CD14-positive monocyte (primary cell): ENCODE measurements at regions not wholly inside any gene's neighbourhood (a gene's known extent, or its start where the extent isn't known, plus 50 kb on each side); places are given as distances from the start of the nearest gene placed in this dataset.

Experiments
- DNase-seq, 3 donors: peaks; one replicate each; pipeline ENCODE4 v3.0.0-alpha.2; 2011 to 2022
- H2AFZ ChIP-seq: 2 replicates; pipeline ENCODE4 v1.6.0; 2012; ENCODE audit warnings: mild to moderate bottlenecking, low read depth, low read length, inconsistent platforms; ENCODE audit not compliant: insufficient read depth, poor library complexity, severe bottlenecking
- H3K27ac ChIP-seq, 2 donors: 1 replicate in 1 of 2; 2 replicates in 1 of 2; pipeline ENCODE4 v1.5.1; 2012 to 2013; ENCODE audit warnings: low read length in 2 of 2, control low read depth in 1 of 2, inconsistent platforms in 1 of 2, low read depth in 1 of 2, mild to moderate bottlenecking in 1 of 2
- H3K27me3 ChIP-seq, 2 donors: one replicate each; pipeline versions ENCODE4 v1.6.0 to v1.6.1; 2011 to 2013; ENCODE audit warnings: low read length in 2 of 2; ENCODE audit not compliant: control insufficient read depth in 2 of 2, insufficient read depth in 2 of 2
- H3K36me3 ChIP-seq, 2 donors: replicated peaks in 1 of 2; 1 replicate in 1 of 2; 2 replicates in 1 of 2; pipeline versions ENCODE4 v1.5.1 to v1.6.1; 2012 to 2013; ENCODE audit warnings: low read length in 2 of 2, control low read depth in 1 of 2, inconsistent platforms in 1 of 2, mild to moderate bottlenecking in 1 of 2; ENCODE audit not compliant: insufficient read depth in 2 of 2, control insufficient read depth in 1 of 2
- H3K4me1 ChIP-seq, 2 donors: 1 replicate in 1 of 2; 2 replicates in 1 of 2; pipeline versions ENCODE4 v1.5.1 to v1.6.1; 2012 to 2013; ENCODE audit warnings: low read length in 2 of 2, control low read depth in 1 of 2, inconsistent platforms in 1 of 2, mild to moderate bottlenecking in 1 of 2, moderate library complexity in 1 of 2; ENCODE audit not compliant: insufficient read depth in 2 of 2, control insufficient read depth in 1 of 2
- H3K4me2 ChIP-seq: replicated peaks from 2 replicates; pipeline ENCODE3; 2012; ENCODE audit warnings: low read length, moderate library complexity, mild to moderate bottlenecking; ENCODE audit not compliant: poor library complexity, severe bottlenecking; ENCODE audit errors: extremely low read depth
- H3K4me3 ChIP-seq, 3 experiments: fragments of 200-600 bp in 1 of 3; sonication (generic) in 1 of 3; replicated peaks in 1 of 3; 1 replicate in 2 of 3; 2 replicates in 1 of 3; pipeline ENCODE4 v1.5.1; 2011 to 2013; ENCODE audit warnings: low read length in 3 of 3, mild to moderate bottlenecking in 3 of 3, control low read depth in 2 of 3, low read depth in 2 of 3, inconsistent platforms in 1 of 3, moderate library complexity in 1 of 3
- H3K79me2 ChIP-seq: 2 replicates; pipeline ENCODE4 v1.6.0; 2012; ENCODE audit warnings: mild to moderate bottlenecking, control low read depth, inconsistent platforms, low read length, moderate library complexity; ENCODE audit not compliant: insufficient read depth
- H3K9ac ChIP-seq: 2 replicates; pipeline ENCODE4 v1.6.0; 2017; ENCODE audit warnings: low read length, mild to moderate bottlenecking; ENCODE audit not compliant: insufficient read depth, poor library complexity, severe bottlenecking
- H3K9me3 ChIP-seq, 2 donors: replicated peaks in 1 of 2; 1 replicate in 1 of 2; 2 replicates in 1 of 2; pipeline versions ENCODE4 v1.5.1 to v1.6.1; 2012 to 2013; ENCODE audit warnings: low read length in 2 of 2, control low read depth in 1 of 2; ENCODE audit not compliant: control insufficient read depth in 1 of 2, insufficient read depth in 1 of 2
- H4K20me1 ChIP-seq: 2 replicates; pipeline ENCODE4 v1.6.0; 2012; ENCODE audit warnings: mild to moderate bottlenecking, low read length, control low read depth, moderate library complexity; ENCODE audit not compliant: insufficient read depth
- H3K27ac Mint-ChIP-seq, 7 donors: one replicate each; pipeline ENCODE4 v1.8.0; 2020; ENCODE audit warnings: mild to moderate bottlenecking in 7 of 7, mixed read lengths in 7 of 7, moderate library complexity in 6 of 7, inconsistent platforms in 2 of 7
- H3K27me3 Mint-ChIP-seq, 3 donors: one replicate each; pipeline ENCODE4 v1.8.0; 2021 to 2022; ENCODE audit warnings: low read depth in 3 of 3, mild to moderate bottlenecking in 3 of 3, mixed read lengths in 3 of 3, moderate library complexity in 3 of 3, inconsistent platforms in 1 of 3
- H3K36me3 Mint-ChIP-seq, 2 donors: one replicate each; pipeline ENCODE4 v1.8.0; 2020; ENCODE audit warnings: mixed read lengths in 2 of 2, inconsistent platforms in 1 of 2, mild to moderate bottlenecking in 1 of 2
- H3K4me1 Mint-ChIP-seq: one replicate; pipeline ENCODE4 v1.8.0; 2020; ENCODE audit warnings: mild to moderate bottlenecking, mixed read lengths
- H3K4me3 Mint-ChIP-seq, 2 donors: one replicate each; pipeline ENCODE4 v1.8.0; 2020; ENCODE audit warnings: mild to moderate bottlenecking in 2 of 2, mixed read lengths in 2 of 2, moderate library complexity in 1 of 2
- H3K9me3 Mint-ChIP-seq, 7 donors: one replicate each; pipeline ENCODE4 v1.8.0; 2020 to 2022; ENCODE audit warnings: mixed read lengths in 7 of 7, mild to moderate bottlenecking in 6 of 7, moderate library complexity in 6 of 7, inconsistent platforms in 2 of 7
- CTCF ChIP-seq: fragments of 200-600 bp; IDR thresholded peaks from one replicate; pipeline ENCODE4 v1.8.0; 2022; ENCODE audit warnings: antibody characterized with exemption, mild to moderate bottlenecking
- WGBS: methylation state at CpG from one replicate; pipeline ENCODE4 v1.1.5; 2013; ENCODE audit warnings: missing lambda C conversion rate; ENCODE audit not compliant: insufficient coverage; 5-methylcytosine and 5-hydroxymethylcytosine counted together
- intact Hi-C, 2 donors: fragments of 100-400 bp; cut with micrococcal nuclease; formaldehyde crosslinking; loops; one replicate each; pipeline versions ENCODE4 v1.15.0 to v1.15.1; 2023

GRCh38 chr17:77417575-77417974 lies 276.8 kb downstream of the SEC14L1 start:
- Mint-ChIP-seq H3K4me3 (no peak overlapping the region), H3K9me3 (peaks cover 0 to 2% (median 0%) of the 10 kb centered on the region in 7 donors), H3K36me3 (peaks cover 26 to 79% of the 10 kb centered on the region in 2 donors), H3K4me1 (peaks cover 39% of the 10 kb centered on the region), H3K27me3 (peaks cover 0 to 3% (median 3%) of the 10 kb centered on the region in 3 donors), H3K27ac (no peak overlapping the region)
- Histone ChIP-seq H3K9me3 (no peaks in the 10 kb centered on the region), H4K20me1 (peaks cover 93% of the 10 kb centered on the region), H2AFZ (no peak overlapping the region), H3K27me3 (no peaks in the 10 kb centered on the region), H3K4me3 (no peak overlapping the region), H3K9ac (no peak overlapping the region), H3K4me1 (peaks cover 25 to 30% of the 10 kb centered on the region in 2 donors), H3K27ac (no peak overlapping the region), H3K36me3 (peaks cover 30 to 42% of the 10 kb centered on the region in 2 donors), H3K79me2 (peaks cover 75% of the 10 kb centered on the region), H3K4me2 (no peak overlapping the region)
- intact Hi-C loops: no loop called here
- no peak for TF ChIP-seq CTCF
- WGBS: 96% methylated on average over 6 of the region's 12 CpGs
- DNase-seq: no peak

GRCh38 chr17:77418609-77419008 lies 277.8 kb downstream of the SEC14L1 start:
- H3K36me3 ChIP-seq: peaks cover 26 to 42% of the 10 kb centered on the region in 2 donors
- Mint-ChIP-seq H3K27me3 (peaks cover 0 to 3% (median 1%) of the 10 kb centered on the region in 3 donors), H3K4me3 (no peak overlapping the region), H3K4me1 (peaks cover 35% of the 10 kb centered on the region), H3K9me3 (no peaks in the 10 kb centered on the region), H3K27ac (no peak overlapping the region), H3K36me3 (peaks cover 19 to 80% of the 10 kb centered on the region in 2 donors)
- no peak overlapping the region for H2AFZ ChIP-seq
- H3K27me3 ChIP-seq: no peaks in the 10 kb centered on the region
- H3K9ac ChIP-seq: no peak overlapping the region
- peaks cover 25 to 33% of the 10 kb centered on the region in 2 donors for H3K4me1 ChIP-seq
- DNase-seq: no peak
- no peak overlapping the region for H3K4me2 ChIP-seq
- intact Hi-C loops: no loop called here
- no peaks in the 10 kb centered on the region for H3K9me3 ChIP-seq
- H3K79me2 ChIP-seq: peaks cover 72% of the 10 kb centered on the region
- H3K27ac ChIP-seq: no peak overlapping the region
- TF ChIP-seq CTCF: no peak
- H3K4me3 ChIP-seq: no peak overlapping the region
- H4K20me1 ChIP-seq: peaks cover 87% of the 10 kb centered on the region
- 87% methylated on average over 12 of the region's 12 CpGs for WGBS
